H1 (cell line): ENCODE measurements at regions not wholly inside any gene's neighbourhood (a gene's known extent, or its start where the extent isn't known, plus 50 kb on each side); places are given as distances from the start of the nearest gene placed in this dataset.

Experiments
- CTCF ChIA-PET: fragments of 300-600 bp; sonication (Branson Sonifier 250); formaldehyde crosslinking; loops from one replicate; lab custom pipeline; 2021; ENCODE audit not compliant: partially characterized antibody; lab: Charles Lee
- POLR2A ChIA-PET: fragments of 300-600 bp; sonication (Branson Sonifier 250); formaldehyde crosslinking; loops from one replicate; lab custom pipeline; 2021; ENCODE audit warnings: inconsistent platforms; ENCODE audit not compliant: partially characterized antibody; lab: Charles Lee
- DNase-seq, 2 experiments: peaks; one replicate each; pipeline versions ENCODE4 v3.0.0 to v3.0.0-alpha.2; 2010 to 2022; ENCODE audit warnings: low spot score in 2 of 2, low read depth in 1 of 2, mixed read lengths in 1 of 2
- FAIRE-seq: peaks from 2 replicates; lab custom pipeline; 2011; peaks lifted over from hg19 to GRCh38; lab: Jason Lieb, UNC
- H2AFZ ChIP-seq: 2 replicates; pipeline ENCODE4 v1.8.1; 2012; ENCODE audit warnings: low read length, inconsistent platforms
- H2AK5ac ChIP-seq: 2 replicates; pipeline ENCODE4 v1.6.1; 2013; ENCODE audit warnings: low read depth, low read length
- H2BK120ac ChIP-seq: replicated peaks from 2 replicates; pipeline ENCODE3; 2013; ENCODE audit warnings: low read depth, low read length, inconsistent platforms
- H2BK12ac ChIP-seq: 2 replicates; pipeline ENCODE4 v1.6.1; 2013; ENCODE audit warnings: low read depth, low read length
- H2BK15ac ChIP-seq: 2 replicates; pipeline ENCODE4 v1.6.1; 2013; ENCODE audit warnings: low read length
- H2BK20ac ChIP-seq: 2 replicates; pipeline ENCODE4 v1.6.1; 2013; ENCODE audit warnings: low read length
- H2BK5ac ChIP-seq: 2 replicates; pipeline ENCODE4 v1.6.1; 2013; ENCODE audit warnings: low read depth, low read length
- H3K14ac ChIP-seq: 2 replicates; pipeline ENCODE4 v1.6.1; 2013; ENCODE audit warnings: inconsistent platforms; ENCODE audit not compliant: insufficient read length
- H3K18ac ChIP-seq: 2 replicates; pipeline ENCODE4 v1.6.1; 2013; ENCODE audit warnings: low read length; ENCODE audit errors: extremely low read depth
- H3K23ac ChIP-seq: 2 replicates; pipeline ENCODE4 v1.6.1; 2013; ENCODE audit warnings: inconsistent platforms; ENCODE audit not compliant: insufficient read length
- H3K23me2 ChIP-seq: 2 replicates; pipeline ENCODE4 v1.6.1; 2013; ENCODE audit warnings: low read depth, low read length
- H3K27ac ChIP-seq: 2 replicates; pipeline ENCODE4 v1.6.1; 2011; ENCODE audit warnings: low read depth, low read length, inconsistent platforms
- H3K27me3 ChIP-seq, 4 experiments: replicated peaks in 1 of 4; 1 replicate in 1 of 4; 2 replicates in 3 of 4; pipeline versions ENCODE4 v1.6.1 to v1.8.1; 2011 to 2013; ENCODE audit warnings: low read length in 3 of 4, mild to moderate bottlenecking in 3 of 4, inconsistent platforms in 2 of 4, mixed read lengths in 2 of 4, moderate library complexity in 1 of 4; ENCODE audit not compliant: control insufficient read depth in 3 of 4, insufficient read depth in 3 of 4; ENCODE audit errors: extremely low read depth in 1 of 4
- H3K36me3 ChIP-seq, 4 experiments: 2 replicates each; pipeline versions ENCODE4 v1.6.1 to v1.8.1; 2011 to 2013; ENCODE audit warnings: mild to moderate bottlenecking in 4 of 4, low read length in 3 of 4, moderate library complexity in 2 of 4, control low read depth in 1 of 4, inconsistent platforms in 1 of 4; ENCODE audit not compliant: insufficient read depth in 4 of 4, control insufficient read depth in 2 of 4
- H3K4ac ChIP-seq: replicated peaks from 2 replicates; pipeline ENCODE3; 2013; ENCODE audit warnings: low read length, low read depth, mixed read lengths, inconsistent platforms; ENCODE audit not compliant: insufficient read length
- H3K4me1 ChIP-seq, 4 experiments: replicated peaks in 1 of 4; 1 replicate in 1 of 4; 2 replicates in 3 of 4; pipeline versions ENCODE4 v1.6.1 to v1.8.1; 2011 to 2013; ENCODE audit warnings: low read length in 3 of 4, inconsistent platforms in 2 of 4, mixed read lengths in 1 of 4; ENCODE audit not compliant: insufficient read depth in 4 of 4, control insufficient read depth in 3 of 4
- H3K4me2 ChIP-seq, 2 experiments: 2 replicates each; pipeline versions ENCODE4 v1.6.1 to v1.8.1; 2011 to 2013; ENCODE audit warnings: low read depth in 2 of 2, low read length in 2 of 2, control low read depth in 1 of 2, inconsistent platforms in 1 of 2, mild to moderate bottlenecking in 1 of 2; ENCODE audit not compliant: insufficient read depth in 1 of 2
- H3K4me3 ChIP-seq, 4 experiments: fragments of 200-600, 300-600 bp in 1 of 4; sonication (generic), shearing (Covaris generic), sonication (Bioruptor Twin) in 1 of 4; 2 replicates each; pipeline versions ENCODE4 v1.5.1 to v1.8.1; 2011 to 2016; ENCODE audit warnings: low read length in 4 of 4, low read depth in 3 of 4, control low read depth in 2 of 4, inconsistent platforms in 2 of 4, mild to moderate bottlenecking in 2 of 4, mixed read lengths in 1 of 4, moderate library complexity in 1 of 4; ENCODE audit not compliant: insufficient read depth in 2 of 4; ENCODE audit errors: extremely low read depth in 1 of 4
- H3K56ac ChIP-seq: replicated peaks from 2 replicates; pipeline ENCODE3; 2013; ENCODE audit warnings: low read depth, mild to moderate bottlenecking, mixed read lengths, low read length, inconsistent platforms; ENCODE audit not compliant: insufficient read length
- H3K79me1 ChIP-seq: 2 replicates; pipeline ENCODE4 v1.6.1; 2013; ENCODE audit warnings: low read depth, low read length, control low read depth
- H3K79me2 ChIP-seq, 2 experiments: 2 replicates each; pipeline versions ENCODE4 v1.6.1 to v1.8.1; 2012 to 2013; ENCODE audit warnings: low read length in 2 of 2, mild to moderate bottlenecking in 2 of 2, inconsistent platforms in 1 of 2; ENCODE audit not compliant: insufficient read depth in 2 of 2, control insufficient read depth in 1 of 2
- H3K9ac ChIP-seq, 4 experiments: replicated peaks in 1 of 4; 1 replicate in 1 of 4; 2 replicates in 3 of 4; pipeline versions ENCODE4 v1.6.1 to v1.8.1; 2011 to 2013; ENCODE audit warnings: low read depth in 3 of 4, low read length in 3 of 4, control low read depth in 2 of 4, mild to moderate bottlenecking in 2 of 4, moderate library complexity in 2 of 4, inconsistent platforms in 1 of 4; ENCODE audit errors: extremely low read depth in 1 of 4
- H3K9me3 ChIP-seq, 2 experiments: 2 replicates each; pipeline versions ENCODE4 v1.6.1 to v1.8.1; 2012 to 2013; ENCODE audit warnings: mild to moderate bottlenecking in 2 of 2, moderate library complexity in 2 of 2, control low read depth in 1 of 2, inconsistent platforms in 1 of 2, low read depth in 1 of 2, low read length in 1 of 2, mixed read lengths in 1 of 2; ENCODE audit not compliant: insufficient read depth in 2 of 2
- H4K20me1 ChIP-seq, 2 experiments: replicated peaks in 1 of 2; 2 replicates each; pipeline versions ENCODE3 to v1.8.1; 2011 to 2013; ENCODE audit warnings: inconsistent platforms in 2 of 2, low read length in 2 of 2, mild to moderate bottlenecking in 1 of 2; ENCODE audit not compliant: insufficient read depth in 2 of 2, control insufficient read depth in 1 of 2
- H4K5ac ChIP-seq: 2 replicates; pipeline ENCODE4 v1.6.1; 2013; ENCODE audit warnings: low read length, low read depth, mixed read lengths, inconsistent platforms; ENCODE audit not compliant: insufficient read length
- H4K8ac ChIP-seq: 2 replicates; pipeline ENCODE4 v1.8.0; 2013; ENCODE audit warnings: mild to moderate bottlenecking, moderate library complexity, low read length, inconsistent platforms; ENCODE audit not compliant: insufficient read depth; ENCODE audit errors: extremely low read depth
- H4K91ac ChIP-seq: replicated peaks from 2 replicates; pipeline ENCODE3; 2013; ENCODE audit warnings: low read length, mixed read lengths, inconsistent platforms; ENCODE audit not compliant: insufficient read length
- TEAD4 ChIP-seq: IDR thresholded peaks from 2 replicates; pipeline ENCODE4 v1.6.1; 2012; ENCODE audit warnings: low read depth, low read length, inconsistent platforms, mixed read lengths
- whole genome bisulfite sequencing, 2 experiments: shearing (Covaris generic) in 1 of 2; methylation state at CpG; one replicate each; pipeline versions ENCODE4 v1.1.6 to v1.1.7; 2013 to 2015; ENCODE audit warnings: low lambda C conversion rate in 2 of 2, mixed read lengths in 2 of 2, inconsistent platforms in 1 of 2, low coverage in 1 of 2, missing lambda C conversion rate in 1 of 2; ENCODE audit not compliant: insufficient replicate concordance in 2 of 2, insufficient coverage in 1 of 2, insufficient read length in 1 of 2; ENCODE audit errors: extremely low coverage in 1 of 2, missing lambda C conversion rate in 1 of 2; 5-methylcytosine and 5-hydroxymethylcytosine counted together

DNA sequence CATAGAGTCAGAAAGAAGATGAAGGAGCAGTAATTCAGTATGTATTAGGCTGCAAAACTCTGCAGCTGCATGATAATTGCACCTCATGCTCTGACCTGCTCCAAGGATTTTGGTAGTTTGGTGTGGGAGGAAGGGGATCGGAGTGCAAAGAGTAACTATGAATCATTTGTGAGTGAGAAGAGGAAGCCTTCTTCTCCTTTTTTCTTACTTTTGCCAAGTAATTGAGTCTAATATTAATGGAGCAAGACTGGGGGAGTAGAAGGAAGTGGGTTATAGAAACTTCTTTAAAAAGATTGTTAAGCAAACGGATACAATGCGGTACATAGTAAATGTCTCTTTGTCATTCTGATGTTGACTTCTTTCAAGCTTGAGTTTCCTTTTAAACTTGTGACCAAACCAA, 276.5 kb downstream of the EDEM1 start:
- H3K36me3 ChIP-seq: no peaks in the 10 kb centered on the region
- H3K18ac ChIP-seq: no peak overlapping the region
- no peak overlapping the region for H3K4me2 ChIP-seq
- no peak overlapping the region for H2BK12ac ChIP-seq
- H3K79me2 ChIP-seq: no peaks in the 10 kb centered on the region
- no peaks in the 10 kb centered on the region for H4K20me1 ChIP-seq
- H3K9ac ChIP-seq: no peak overlapping the region
- H3K79me1 ChIP-seq: no peaks in the 10 kb centered on the region
- H4K8ac ChIP-seq: no peak overlapping the region
- FAIRE-seq (no peak), DNase-seq (no peak)
- H3K9me3 ChIP-seq: no peaks in the 10 kb centered on the region
- no peaks in the 10 kb centered on the region for H3K23me2 ChIP-seq
- H3K4ac ChIP-seq: no peak overlapping the region
- POLR2A ChIA-PET: no interaction called here
- no peak overlapping the region for H2AK5ac ChIP-seq
- no peak for TF ChIP-seq TEAD4
- H4K5ac ChIP-seq: no peak overlapping the region
- WGBS, 2 experiments: 70% methylated on average over 3 of the region's 3 CpGs; no CpG with 5 or more reads in 1 of the 2 experiments
- no peak overlapping the region for H3K14ac ChIP-seq
- H3K23ac ChIP-seq: no peak overlapping the region
- no peak overlapping the region for H2BK120ac ChIP-seq
- H2BK5ac ChIP-seq: no peak overlapping the region
- no peak overlapping the region for H3K56ac ChIP-seq
- CTCF ChIA-PET: interaction anchor here (0.8 kb wide), 1 partner anchor 13 kb away, joined by 3 read pairs; no protein-coding TSS in a partner anchor
- no peak overlapping the region for H3K27ac ChIP-seq
- H3K4me1 ChIP-seq: peaks cover 0 to 6% (median 1%) of the 10 kb centered on the region in 4 experiments; a peak in 2 of 7 replicates
- no peak overlapping the region for H4K91ac ChIP-seq
- H2AFZ ChIP-seq: no peak overlapping the region; the same call in 1 of the 2 replicates
- H3K27me3 ChIP-seq: no peaks in the 10 kb centered on the region
- no peak overlapping the region; the same call in 1 of the 2 replicates for H2BK20ac ChIP-seq
- no peak overlapping the region for H2BK15ac ChIP-seq
- no peak overlapping the region for H3K4me3 ChIP-seq
